Epithelial cell of esophagus (primary cell): ENCODE measurements at regions not wholly inside any gene's neighbourhood (a gene's known extent, or its start where the extent isn't known, plus 50 kb on each side); places are given as distances from the start of the nearest gene placed in this dataset.

ENCODE experiments used
- DNase-seq: peaks from one replicate; pipeline ENCODE4 v3.0.0; 2010; ENCODE audit warnings: low read depth
- H3K4me3 ChIP-seq: 2 replicates; pipeline ENCODE4 v1.5.1; 2011; ENCODE audit warnings: mild to moderate bottlenecking, low read length, control low read depth
- CTCF ChIP-seq: IDR thresholded peaks from 2 replicates; pipeline ENCODE4 v1.5.1; 2011; ENCODE audit warnings: low read depth, mild to moderate bottlenecking, low read length, control low read depth, inconsistent platforms; ENCODE audit not compliant: insufficient read depth; ENCODE audit errors: missing control alignments

- no peak overlapping the region for H3K4me3 ChIP-seq
- TF ChIP-seq CTCF = no peak
- DNase-seq = no peak
These were observed 120.5 kb upstream of the NGF start for GRCh38 chr1:115458426-115459114.

GRCh38 chr1:115457289-115457688 lies 119.2 kb upstream of the NGF start:
- no peak for TF ChIP-seq CTCF
- DNase-seq = no peak
- H3K4me3 ChIP-seq = no peak overlapping the region

GRCh38 chr1:115456441-115456961 lies 118.5 kb upstream of the NGF start:
- peak; percentile 48 for DNase-seq
- TF ChIP-seq CTCF = no peak
- H3K4me3 ChIP-seq = no peak overlapping the region

GRCh38 chr1:115454837-115455511 lies 116.9 kb upstream of the NGF start:
- no peak overlapping the region for H3K4me3 ChIP-seq
- no peak for DNase-seq
- TF ChIP-seq CTCF = no peak

GRCh38 chr1:115453666-115454065 lies 115.6 kb upstream of the NGF start:
- DNase-seq = peak; percentile 71
- no peak overlapping the region for H3K4me3 ChIP-seq

GRCh38 chr1:115452600-115453329 lies 114.7 kb upstream of the NGF start:
- no peak overlapping the region for H3K4me3 ChIP-seq
- no peak for DNase-seq
- no peak for TF ChIP-seq CTCF

More at GRCh38 chr1:115453666-115454065, 115.6 kb upstream of the NGF start:
- TF ChIP-seq CTCF = no peak
